Activated CD4-positive, alpha-beta T cell treated with anti-CD3 and anti-CD28 coated beads for 36 hours (primary cell): ENCODE measurements at regions not wholly inside any gene's neighbourhood (a gene's known extent, or its start where the extent isn't known, plus 50 kb on each side); places are given as distances from the start of the nearest gene placed in this dataset.

Experiments
- ATAC-seq: fragments of 200-7000 bp; cut with Tn5 transposase; one replicate; pipeline ENCODE4 v1.10.0; 2021; ENCODE audit warnings: mild to moderate bottlenecking, moderate library complexity
- CTCF ChIA-PET: fragments of 350-600 bp; sonication (Branson Sonifier 250); formaldehyde crosslinking; loops from one replicate; lab custom pipeline; 2021; ENCODE audit warnings: antibody characterized with exemption; lab: Charles Lee
- POLR2A ChIA-PET: fragments of 350-600 bp; sonication (Branson Sonifier 250); formaldehyde crosslinking; loops from one replicate; lab custom pipeline; 2021; ENCODE audit warnings: antibody characterized with exemption, inconsistent platforms; lab: Charles Lee
- DNase-seq: peaks from one replicate; pipeline ENCODE4 v3.0.0-alpha.2; 2020
- H3K27ac Mint-ChIP-seq: one replicate; pipeline ENCODE4 v1.8.0; 2021; ENCODE audit warnings: mixed read lengths
- H3K27me3 Mint-ChIP-seq: one replicate; pipeline ENCODE4 v1.8.0; 2021; ENCODE audit warnings: mixed read lengths
- H3K36me3 Mint-ChIP-seq: one replicate; pipeline ENCODE4 v1.8.0; 2021; ENCODE audit warnings: low read depth, mixed read lengths
- H3K4me1 Mint-ChIP-seq: one replicate; pipeline ENCODE4 v1.8.0; 2021; ENCODE audit warnings: mixed read lengths
- H3K4me3 Mint-ChIP-seq: one replicate; pipeline ENCODE4 v1.8.0; 2021; ENCODE audit warnings: mild to moderate bottlenecking, moderate library complexity, mixed read lengths
- H3K9me3 Mint-ChIP-seq: one replicate; pipeline ENCODE4 v1.8.0; 2021; ENCODE audit warnings: low read depth, mixed read lengths
- intact Hi-C, 2 experiments: fragments of 100-400 bp; cut with DNase I in 1 of 2; cut with micrococcal nuclease in 1 of 2; formaldehyde crosslinking; loops; one replicate each; pipeline versions ENCODE4 v1.14.2 to v1.15.1; 2022 to 2024; cut with DNase I, micrococcal nuclease

DNA sequence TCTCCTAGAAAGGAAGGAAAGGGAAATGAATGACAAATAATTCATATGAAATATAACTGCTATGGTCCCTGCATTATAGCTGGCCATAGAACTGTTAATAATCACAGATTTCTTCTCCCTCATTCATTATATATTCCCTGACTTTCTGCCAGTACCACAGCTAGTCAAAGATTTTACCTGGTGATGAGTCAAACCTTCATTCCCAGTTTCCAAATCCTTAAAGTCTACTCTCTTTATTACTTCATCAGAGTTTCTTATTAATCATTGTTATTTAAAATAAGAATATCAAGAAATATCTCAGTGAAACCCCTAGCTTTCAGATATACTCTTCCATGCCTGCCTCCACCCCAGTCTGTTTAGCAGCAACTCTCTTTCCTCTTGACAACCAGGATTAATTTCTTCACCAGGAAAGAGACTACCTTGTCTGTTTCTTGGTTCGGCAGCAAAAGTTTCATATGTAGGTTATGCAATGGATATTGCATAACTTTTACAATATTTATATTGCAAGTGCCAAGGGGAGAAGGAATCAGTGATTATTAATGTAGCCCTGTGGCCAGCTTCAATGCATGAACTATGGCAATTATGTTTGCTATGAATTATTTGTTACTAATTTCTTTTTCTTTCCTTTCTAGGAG is 533.8 kb downstream of the FBXO15 start:
- no peak for ATAC-seq
- CTCF ChIA-PET, result interaction anchor here (1.2 kb wide), 1 partner anchor 185 kb away, joined by 3 read pairs; no protein-coding TSS in a partner anchor
- no peaks in the 10 kb centered on the region for H3K36me3 Mint-ChIP-seq
- POLR2A ChIA-PET, result interaction anchor here (1.0 kb wide), 1 partner anchor 476 kb away, joined by 3 read pairs; no protein-coding TSS in a partner anchor
- H3K9me3 Mint-ChIP-seq, result no peaks in the 10 kb centered on the region
- no peak for DNase-seq
- H3K27me3 Mint-ChIP-seq, result no peaks in the 10 kb centered on the region
- no peaks in the 10 kb centered on the region for H3K4me1 Mint-ChIP-seq
- H3K27ac Mint-ChIP-seq, result no peak overlapping the region
- H3K4me3 Mint-ChIP-seq, result no peak overlapping the region
- intact Hi-C loops, result no loop called here

DNA sequence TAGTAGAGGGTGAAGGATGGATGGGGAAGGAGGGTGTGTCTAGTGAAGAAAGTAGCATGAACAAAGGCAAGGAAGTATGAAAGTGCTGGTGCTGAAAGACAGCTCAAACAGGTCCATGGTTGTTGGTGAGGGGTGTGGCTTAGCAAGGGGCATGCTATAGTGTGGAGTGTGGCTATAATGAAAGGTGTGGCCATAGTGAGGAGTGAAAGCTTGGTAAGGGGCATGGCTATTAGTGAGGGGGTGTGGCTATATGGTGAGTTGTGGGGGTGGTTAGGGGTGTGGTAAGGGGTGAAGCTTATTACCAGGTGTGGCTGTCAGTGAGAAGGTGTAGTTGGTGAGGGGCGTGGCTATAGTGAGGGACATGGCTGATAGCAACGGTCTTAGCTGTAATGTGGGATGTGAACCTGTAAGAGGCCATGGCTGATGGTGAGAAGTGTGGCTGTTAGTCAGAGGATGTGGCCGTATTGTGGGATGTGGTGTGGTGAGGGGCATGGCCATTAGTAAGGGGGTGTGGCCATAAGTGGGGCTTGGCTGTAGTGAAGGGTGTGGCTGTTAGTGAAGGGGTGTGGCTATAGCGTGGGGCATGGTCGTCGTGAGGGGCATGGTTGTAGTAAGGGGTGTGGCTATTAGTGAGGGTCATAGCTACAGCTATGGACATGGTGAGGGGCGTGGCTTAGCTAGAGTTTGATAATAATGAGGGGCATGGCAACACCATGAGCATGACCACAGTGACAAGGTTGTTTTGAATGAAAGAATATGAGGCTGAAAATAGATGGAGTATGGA is 549.6 kb downstream of the FBXO15 start:
- H3K36me3 Mint-ChIP-seq, result no peaks in the 10 kb centered on the region
- H3K4me1 Mint-ChIP-seq, result no peaks in the 10 kb centered on the region
- intact Hi-C loops, result no loop called here
- DNase-seq (no peak), ATAC-seq (no peak)
- peaks cover 7% of the 10 kb centered on the region for H3K9me3 Mint-ChIP-seq
- no peak overlapping the region for H3K4me3 Mint-ChIP-seq
- CTCF ChIA-PET, result no interaction called here
- H3K27ac Mint-ChIP-seq, result no peak overlapping the region
- POLR2A ChIA-PET, result no interaction called here
- H3K27me3 Mint-ChIP-seq, result no peaks in the 10 kb centered on the region

DNA sequence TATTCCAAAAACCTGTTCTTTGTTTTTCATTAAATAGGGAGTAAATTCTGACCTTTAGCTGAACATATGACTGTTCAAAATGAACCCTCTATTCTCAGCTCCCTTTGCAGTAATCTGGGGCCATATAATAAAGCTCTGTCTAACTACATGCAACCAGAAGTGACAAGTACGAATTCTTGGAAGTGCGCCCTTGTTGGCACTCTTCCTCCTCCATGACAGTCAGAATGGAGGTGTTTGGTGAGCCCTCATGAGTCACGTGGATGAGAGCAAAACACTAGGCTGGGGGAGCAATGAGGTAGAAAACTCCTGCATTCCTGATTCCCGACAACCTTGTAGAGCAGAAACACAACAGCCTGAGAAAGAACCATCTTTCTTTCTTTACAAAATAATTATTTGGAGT is 552.9 kb downstream of the FBXO15 start:
- POLR2A ChIA-PET, result no interaction called here
- H3K27ac Mint-ChIP-seq, result no peak overlapping the region
- CTCF ChIA-PET, result no interaction called here
- intact Hi-C loops, result no loop called here
- no peaks in the 10 kb centered on the region for H3K27me3 Mint-ChIP-seq
- no peak for ATAC-seq
- no peaks in the 10 kb centered on the region for H3K36me3 Mint-ChIP-seq
- no peak overlapping the region for H3K4me3 Mint-ChIP-seq
- no peaks in the 10 kb centered on the region for H3K4me1 Mint-ChIP-seq
- peaks cover 7% of the 10 kb centered on the region for H3K9me3 Mint-ChIP-seq
- DNase-seq, result no peak

DNA sequence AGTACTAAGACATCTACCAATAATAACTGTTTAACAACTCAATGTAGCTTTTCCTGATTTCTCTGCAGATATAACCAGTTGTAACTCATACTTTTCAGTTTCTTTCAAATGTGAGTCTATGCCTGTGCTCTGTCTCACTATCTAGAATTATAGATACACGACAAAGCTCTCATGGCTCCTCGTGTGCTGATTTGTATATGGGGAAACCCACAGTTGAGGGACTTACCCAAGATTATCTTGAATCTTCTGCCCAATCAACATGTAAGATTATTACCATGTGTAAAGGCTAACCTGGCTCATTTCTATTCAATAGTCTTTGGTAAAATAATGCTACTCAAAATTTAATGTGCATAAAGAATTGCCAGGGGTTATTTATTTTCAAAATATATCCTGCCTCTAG is 554.4 kb downstream of the FBXO15 start:
- H3K9me3 Mint-ChIP-seq, result peaks cover 5% of the 10 kb centered on the region
- ChIA-PET POLR2A (no interaction called here), CTCF (no interaction called here)
- H3K36me3 Mint-ChIP-seq, result no peaks in the 10 kb centered on the region
- no peaks in the 10 kb centered on the region for H3K27me3 Mint-ChIP-seq
- no peaks in the 10 kb centered on the region for H3K4me1 Mint-ChIP-seq
- no peak overlapping the region for H3K4me3 Mint-ChIP-seq
- intact Hi-C loops, result no loop called here
- DNase-seq, result no peak
- no peak overlapping the region for H3K27ac Mint-ChIP-seq
- ATAC-seq, result no peak

DNA sequence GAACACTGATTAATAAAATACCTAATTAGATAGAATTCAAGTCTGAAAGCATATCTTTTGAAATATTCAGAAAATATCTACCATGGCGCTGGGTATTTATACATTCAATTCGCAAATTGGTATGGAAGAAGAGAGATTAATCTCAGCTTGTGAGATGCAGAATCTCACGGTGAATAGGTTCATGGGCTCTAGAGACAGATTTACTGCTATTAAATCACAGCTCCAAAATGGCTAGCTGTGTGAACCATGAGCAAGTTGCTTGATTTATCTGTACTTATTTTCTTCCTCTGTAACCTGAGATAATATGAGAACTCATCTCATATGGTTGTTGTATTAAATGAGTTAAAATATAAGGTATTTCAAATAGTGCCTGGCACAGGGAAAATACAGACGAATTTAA is 556.7 kb downstream of the FBXO15 start:
- no peak for ATAC-seq
- CTCF ChIA-PET, result no interaction called here
- intact Hi-C loops, result no loop called here

DNA sequence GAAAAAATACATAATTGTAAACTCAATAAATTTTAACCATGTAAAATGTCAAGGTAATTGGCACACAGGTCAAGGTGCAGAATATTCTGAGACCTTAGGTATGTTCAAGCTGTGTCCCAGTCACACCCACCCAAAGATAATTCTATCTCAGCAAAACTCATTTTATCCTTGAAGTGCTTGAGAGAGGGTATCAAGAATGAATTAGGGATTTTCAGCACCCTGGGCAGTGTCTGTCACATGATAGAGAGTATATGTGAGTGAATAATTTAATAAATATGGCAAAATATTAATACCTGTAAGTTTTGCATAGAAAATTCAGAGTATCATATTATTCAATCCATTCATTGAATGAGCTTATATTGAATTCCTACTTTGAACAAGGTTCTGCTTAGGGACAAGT is 567.9 kb downstream of the FBXO15 start:
- Mint-ChIP-seq H3K36me3 (no peaks in the 10 kb centered on the region), H3K4me3 (no peak overlapping the region), H3K27ac (no peak overlapping the region), H3K27me3 (no peaks in the 10 kb centered on the region), H3K9me3 (no peaks in the 10 kb centered on the region), H3K4me1 (no peaks in the 10 kb centered on the region)
- no peak for DNase-seq
- intact Hi-C loops, result no loop called here
- POLR2A ChIA-PET, result no interaction called here
- ATAC-seq, result no peak
- CTCF ChIA-PET, result no interaction called here

More for the DNA sequence above, 556.7 kb downstream of the FBXO15 start:
- Mint-ChIP-seq H3K27me3 (no peaks in the 10 kb centered on the region), H3K27ac (no peak overlapping the region), H3K9me3 (no peaks in the 10 kb centered on the region), H3K4me3 (no peak overlapping the region), H3K36me3 (no peaks in the 10 kb centered on the region), H3K4me1 (no peaks in the 10 kb centered on the region)
- POLR2A ChIA-PET, result no interaction called here
- no peak for DNase-seq

DNA sequence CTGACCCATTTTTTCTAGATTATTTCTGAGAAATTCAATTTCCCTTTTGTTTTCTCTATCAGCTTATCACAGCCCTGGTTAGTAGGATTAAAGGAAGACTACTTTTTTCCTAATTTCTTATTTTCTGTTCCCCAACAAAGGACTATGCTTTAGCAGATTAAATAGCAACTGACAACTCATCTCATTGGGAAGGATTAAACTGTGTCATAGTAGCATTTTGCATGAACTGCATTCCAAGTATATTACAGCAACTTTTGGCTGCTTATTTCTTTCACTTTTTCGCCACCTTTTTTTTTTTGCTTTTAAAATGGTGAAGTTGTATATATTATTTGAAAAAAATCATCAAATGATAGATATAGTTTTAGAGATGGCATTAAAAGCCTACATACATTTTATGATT is 570.3 kb downstream of the FBXO15 start:
- Mint-ChIP-seq H3K27me3 (no peaks in the 10 kb centered on the region), H3K4me1 (no peaks in the 10 kb centered on the region), H3K9me3 (no peaks in the 10 kb centered on the region), H3K4me3 (no peak overlapping the region), H3K36me3 (no peaks in the 10 kb centered on the region), H3K27ac (no peak overlapping the region)
- POLR2A ChIA-PET, result no interaction called here
- no peak for DNase-seq
- intact Hi-C loops, result no loop called here
- ATAC-seq, result no peak
- CTCF ChIA-PET, result no interaction called here

DNA sequence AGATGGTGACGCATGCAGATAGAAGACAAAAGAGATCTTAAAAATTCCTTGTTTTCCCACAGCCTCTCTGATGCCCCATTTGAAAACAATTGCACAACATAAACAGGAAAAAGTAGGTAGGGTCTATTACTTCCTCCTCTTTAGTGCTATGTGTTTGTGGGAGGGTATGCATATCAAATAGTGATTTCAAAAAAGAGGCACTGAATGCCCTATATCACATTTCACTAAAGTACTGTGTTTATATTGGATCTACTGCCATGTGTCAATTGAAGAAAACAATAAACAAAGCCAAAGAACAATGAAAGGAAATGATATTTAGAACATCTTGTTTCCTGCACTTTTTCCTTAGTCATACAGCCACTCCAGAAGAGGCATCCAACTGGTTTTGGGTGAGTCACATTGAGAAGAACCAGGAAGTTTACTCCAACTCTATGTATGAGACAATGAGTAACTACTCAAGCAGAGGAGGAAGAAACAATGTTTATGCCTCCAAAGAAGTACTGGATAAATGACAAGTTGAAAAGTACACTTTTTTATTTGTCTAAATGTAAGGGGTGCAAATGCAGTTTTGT is 583.6 kb downstream of the FBXO15 start:
- intact Hi-C loops, result no loop called here

DNA sequence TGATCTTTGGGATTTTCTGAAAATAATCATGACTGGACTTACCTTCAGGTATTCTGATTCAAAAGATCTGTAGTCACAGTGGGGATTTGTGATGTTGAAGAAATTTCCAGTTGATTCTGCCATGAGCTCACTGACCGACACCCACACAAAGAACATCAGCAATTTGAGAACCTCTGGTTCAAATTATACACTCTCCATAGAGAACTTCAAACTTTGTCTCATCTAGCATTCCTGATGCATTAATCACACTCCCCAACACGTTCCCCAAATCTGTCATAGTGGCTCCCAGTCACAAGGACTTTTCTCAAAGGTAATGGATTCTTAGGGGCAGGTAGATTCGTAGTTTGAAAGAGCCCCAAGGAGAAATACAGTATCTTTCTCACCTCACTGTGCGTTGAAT is 584.3 kb downstream of the FBXO15 start:
- H3K27ac Mint-ChIP-seq, result no peak overlapping the region

More for the DNA sequence above, 583.6 kb downstream of the FBXO15 start:
- no peaks in the 10 kb centered on the region for H3K4me1 Mint-ChIP-seq
- H3K4me3 Mint-ChIP-seq, result no peak overlapping the region
- H3K27ac Mint-ChIP-seq, result no peak overlapping the region
- ATAC-seq (no peak), DNase-seq (no peak)
- no peaks in the 10 kb centered on the region for H3K27me3 Mint-ChIP-seq
- POLR2A ChIA-PET, result no interaction called here
- CTCF ChIA-PET, result no interaction called here
- no peaks in the 10 kb centered on the region for H3K36me3 Mint-ChIP-seq
- no peaks in the 10 kb centered on the region for H3K9me3 Mint-ChIP-seq

DNA sequence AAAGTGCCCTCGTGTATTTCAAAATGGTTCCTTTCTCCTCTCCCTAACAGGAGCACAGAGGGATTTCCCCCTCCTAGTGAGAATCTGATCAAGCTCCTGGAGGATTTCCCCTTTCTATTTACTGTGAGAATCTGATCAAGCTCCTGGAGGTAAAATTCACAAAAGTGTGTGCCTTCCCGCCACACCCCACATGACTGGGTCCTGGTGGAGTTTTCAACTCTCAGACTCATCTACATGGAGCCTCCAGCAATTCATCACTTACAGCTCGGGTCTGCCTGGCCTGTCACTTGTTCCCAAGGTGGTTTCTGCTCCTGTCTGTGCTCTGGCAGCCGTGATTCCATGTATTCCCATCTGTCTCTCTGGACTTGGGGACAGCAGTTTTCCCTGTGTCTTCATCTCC is 590.7 kb downstream of the FBXO15 start:
- no peak overlapping the region for H3K4me3 Mint-ChIP-seq
- no peaks in the 10 kb centered on the region for H3K36me3 Mint-ChIP-seq
- no peak for DNase-seq
- H3K27ac Mint-ChIP-seq, result no peak overlapping the region
- no peak for ATAC-seq
- no peaks in the 10 kb centered on the region for H3K4me1 Mint-ChIP-seq
- H3K27me3 Mint-ChIP-seq, result no peaks in the 10 kb centered on the region
- H3K9me3 Mint-ChIP-seq, result no peaks in the 10 kb centered on the region
- ChIA-PET POLR2A (no interaction called here), CTCF (no interaction called here)
- intact Hi-C loops, result no loop called here

More for the DNA sequence above, 584.3 kb downstream of the FBXO15 start:
- H3K27me3 Mint-ChIP-seq, result no peaks in the 10 kb centered on the region
- intact Hi-C loops, result no loop called here
- no peak overlapping the region for H3K4me3 Mint-ChIP-seq
- ChIA-PET POLR2A (no interaction called here), CTCF (no interaction called here)
- ATAC-seq (no peak), DNase-seq (no peak)
- no peaks in the 10 kb centered on the region for H3K4me1 Mint-ChIP-seq
- H3K9me3 Mint-ChIP-seq, result no peaks in the 10 kb centered on the region
- H3K36me3 Mint-ChIP-seq, result no peaks in the 10 kb centered on the region

DNA sequence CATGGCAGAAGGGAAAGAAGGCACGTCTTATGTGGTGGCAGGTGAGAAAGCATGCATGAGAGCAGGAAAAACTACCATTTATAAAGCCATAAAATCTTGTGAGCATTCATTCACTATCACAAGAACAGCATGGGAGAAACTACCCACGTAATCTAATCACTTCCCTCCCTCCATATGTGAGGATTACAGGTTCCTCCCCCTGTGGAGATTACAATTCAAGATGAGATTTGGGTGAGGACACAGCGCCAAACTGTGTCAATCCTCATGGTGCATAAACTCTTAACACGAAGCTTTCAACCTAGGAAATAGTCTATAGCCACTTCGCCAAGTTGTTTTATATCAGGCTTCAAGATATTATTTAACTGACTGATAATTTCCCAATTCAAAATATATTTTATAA is 595.5 kb downstream of the FBXO15 start:
- no peaks in the 10 kb centered on the region for H3K9me3 Mint-ChIP-seq
- intact Hi-C loops, result no loop called here
- ChIA-PET CTCF (no interaction called here), POLR2A (no interaction called here)
- H3K4me1 Mint-ChIP-seq, result no peaks in the 10 kb centered on the region
- no peak overlapping the region for H3K27ac Mint-ChIP-seq
- H3K27me3 Mint-ChIP-seq, result no peaks in the 10 kb centered on the region
- no peak for ATAC-seq
- no peak overlapping the region for H3K4me3 Mint-ChIP-seq
- no peaks in the 10 kb centered on the region for H3K36me3 Mint-ChIP-seq
- no peak for DNase-seq

DNA sequence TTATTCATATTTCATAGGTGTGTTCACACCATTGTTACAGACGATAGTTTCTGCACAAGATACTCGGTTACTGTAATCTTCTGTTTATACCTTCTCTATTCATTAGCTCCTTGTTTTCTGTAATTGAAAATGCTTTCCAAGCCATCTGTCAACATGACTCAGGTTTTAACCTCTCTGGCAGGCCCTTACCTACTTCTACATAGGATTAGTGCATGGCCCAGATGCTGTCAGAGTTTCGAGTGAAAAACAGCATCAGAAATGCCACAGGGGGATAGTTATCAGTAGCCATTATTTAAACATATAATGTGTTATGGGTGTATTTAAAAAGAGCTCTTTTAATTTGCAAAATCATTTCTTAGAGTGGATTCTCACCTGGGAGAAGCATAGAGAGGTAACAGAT is 596.4 kb downstream of the FBXO15 start:
- Mint-ChIP-seq H3K36me3 (no peaks in the 10 kb centered on the region), H3K27ac (no peak overlapping the region), H3K27me3 (no peaks in the 10 kb centered on the region), H3K4me1 (no peaks in the 10 kb centered on the region), H3K4me3 (no peak overlapping the region), H3K9me3 (no peaks in the 10 kb centered on the region)
- CTCF ChIA-PET, result no interaction called here
- ATAC-seq (no peak), DNase-seq (no peak)
- intact Hi-C loops, result no loop called here
- POLR2A ChIA-PET, result no interaction called here
